ENCODE measurements at regions not wholly inside any gene's neighbourhood (a gene's known extent, or its start where the extent isn't known, plus 50 kb on each side); places are given as distances from the start of the nearest gene placed in this dataset.

GRCh38 chr11:71108013-71108865 lies 144.1 kb downstream of the SHANK2 start:
- Mint-ChIP-seq H3K36me3 (ENCODE audit: low read depth) (no peaks in the 10 kb centered on the region), H3K4me3 (no peak overlapping the region), H3K9me3 (no peaks in the 10 kb centered on the region), H3K27me3 (no peaks in the 10 kb centered on the region), H3K27ac (no peak overlapping the region), H3K4me1 (no peaks in the 10 kb centered on the region)
- ChIA-PET CTCF (no interaction called here), POLR2A (no interaction called here)
- DNase-seq = no peak

GRCh38 chr11:71106671-71107070 lies 145.7 kb downstream of the SHANK2 start:
- POLR2A ChIA-PET = no interaction called here
- DNase-seq = no peak
- Mint-ChIP-seq H3K27ac (no peak overlapping the region), H3K27me3 (no peaks in the 10 kb centered on the region), H3K4me3 (no peak overlapping the region), H3K9me3 (no peaks in the 10 kb centered on the region), H3K36me3 (ENCODE audit: low read depth) (no peaks in the 10 kb centered on the region), H3K4me1 (no peaks in the 10 kb centered on the region)
- CTCF ChIA-PET = no interaction called here

DNA sequence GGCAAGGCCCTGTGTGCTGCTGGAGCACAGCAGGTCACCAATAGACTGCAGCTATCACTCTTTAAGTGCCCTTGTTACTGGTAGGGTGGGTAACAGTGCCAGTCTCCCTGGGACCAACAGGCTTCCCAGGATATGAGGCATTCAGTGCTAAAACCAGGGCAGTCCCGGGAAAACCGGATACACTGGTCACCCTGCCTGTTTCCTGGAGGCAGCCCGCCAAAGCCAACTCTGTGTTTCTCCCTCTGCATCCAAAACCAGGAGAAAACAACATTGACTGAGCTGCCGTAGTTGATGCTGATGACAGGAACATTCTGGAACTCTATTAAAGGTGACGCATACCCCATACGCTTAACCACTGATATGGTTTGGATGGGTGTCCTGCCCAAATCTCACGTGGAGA lies 149.1 kb downstream of the SHANK2 start:
- Mint-ChIP-seq H3K36me3 (ENCODE audit: low read depth) (no peaks in the 10 kb centered on the region), H3K9me3 (no peaks in the 10 kb centered on the region), H3K4me3 (no peak overlapping the region), H3K4me1 (no peaks in the 10 kb centered on the region), H3K27ac (no peak overlapping the region), H3K27me3 (no peaks in the 10 kb centered on the region)
- ChIA-PET POLR2A (no interaction called here), CTCF (no interaction called here)
- DNase-seq = no peak

- Mint-ChIP-seq H3K4me1 (no peaks in the 10 kb centered on the region), H3K9me3 (no peaks in the 10 kb centered on the region), H3K27me3 (no peaks in the 10 kb centered on the region), H3K27ac (no peak overlapping the region), H3K4me3 (no peak overlapping the region), H3K36me3 (ENCODE audit: low read depth) (no peaks in the 10 kb centered on the region)
- ChIA-PET CTCF (no interaction called here), POLR2A (no interaction called here)
- no peak for DNase-seq
Observed at GRCh38 chr11:71102251-71102995, 150.0 kb downstream of the SHANK2 start.

- no peaks in the 10 kb centered on the region for H3K27me3 Mint-ChIP-seq
- no peaks in the 10 kb centered on the region for H3K9me3 Mint-ChIP-seq
- H3K36me3 Mint-ChIP-seq (ENCODE audit: low read depth) = no peaks in the 10 kb centered on the region
- no peaks in the 10 kb centered on the region for H3K4me1 Mint-ChIP-seq
- no peak overlapping the region for H3K4me3 Mint-ChIP-seq
- CTCF ChIA-PET = interaction anchor here (0.5 kb wide), 1 partner anchor 106 kb away, joined by 3 read pairs; no protein-coding TSS in a partner anchor
- DNase-seq = no peak
- POLR2A ChIA-PET = no interaction called here
- no peak overlapping the region for H3K27ac Mint-ChIP-seq
Observed at GRCh38 chr11:71101606-71102005, 150.8 kb downstream of the SHANK2 start.

DNA sequence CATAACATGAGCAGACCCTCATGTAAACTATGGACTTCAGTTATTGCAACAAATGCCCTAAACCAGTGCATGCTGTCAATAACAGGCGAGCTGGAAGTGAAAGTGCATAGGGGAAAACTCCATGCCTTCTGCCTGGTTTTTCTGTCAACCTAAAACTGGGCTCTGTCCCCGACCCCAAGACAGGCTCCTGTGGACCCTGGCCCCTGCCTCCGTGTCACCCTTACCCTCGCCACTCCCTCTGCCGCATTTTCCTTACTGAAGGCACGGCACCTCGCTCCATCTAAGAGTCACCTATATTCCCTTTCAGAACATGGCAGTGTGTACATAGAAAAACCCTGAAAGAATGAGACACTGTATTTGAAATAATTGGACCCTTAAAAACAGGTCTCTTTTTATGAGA lies 151.3 kb downstream of the SHANK2 start:
- ChIA-PET CTCF (interaction anchor here (0.5 kb wide), 1 partner anchor 107 kb away, joined by 3 read pairs; no protein-coding TSS in a partner anchor), POLR2A (no interaction called here)
- Mint-ChIP-seq H3K27me3 (no peaks in the 10 kb centered on the region), H3K4me1 (no peaks in the 10 kb centered on the region), H3K27ac (no peak overlapping the region), H3K4me3 (no peak overlapping the region), H3K36me3 (ENCODE audit: low read depth) (no peaks in the 10 kb centered on the region), H3K9me3 (no peaks in the 10 kb centered on the region)
- no peak for DNase-seq

DNA sequence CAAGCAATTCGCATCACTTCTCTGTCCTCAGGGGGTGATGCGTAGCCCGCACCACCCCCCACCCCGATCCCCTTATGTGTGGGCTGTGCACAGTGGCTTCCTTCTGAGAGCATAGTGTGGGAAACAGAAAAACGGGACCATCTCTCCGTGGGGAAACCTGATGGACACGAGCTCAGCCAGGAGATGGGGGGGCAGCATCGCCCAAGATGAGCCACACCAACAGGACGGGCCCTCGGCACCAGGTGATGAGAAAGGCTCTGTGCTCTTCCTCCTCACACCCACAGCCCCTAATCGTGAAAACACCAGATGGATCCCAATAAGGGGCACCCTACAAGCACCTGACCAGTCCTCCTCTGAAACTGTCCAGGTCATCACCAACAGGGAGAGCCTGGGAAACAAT lies 153.6 kb downstream of the SHANK2 start:
- Mint-ChIP-seq H3K9me3 (no peaks in the 10 kb centered on the region), H3K4me1 (no peaks in the 10 kb centered on the region)

GRCh38 chr11:71097506-71098240 lies 154.7 kb downstream of the SHANK2 start:
- no peaks in the 10 kb centered on the region for H3K27me3 Mint-ChIP-seq

More for the DNA sequence above, 153.6 kb downstream of the SHANK2 start:
- DNase-seq = no peak
- ChIA-PET CTCF (no interaction called here), POLR2A (no interaction called here)
- no peak overlapping the region for H3K27ac Mint-ChIP-seq
- no peaks in the 10 kb centered on the region for H3K27me3 Mint-ChIP-seq
- no peaks in the 10 kb centered on the region for H3K36me3 Mint-ChIP-seq (ENCODE audit: low read depth)
- H3K4me3 Mint-ChIP-seq = no peak overlapping the region

DNA sequence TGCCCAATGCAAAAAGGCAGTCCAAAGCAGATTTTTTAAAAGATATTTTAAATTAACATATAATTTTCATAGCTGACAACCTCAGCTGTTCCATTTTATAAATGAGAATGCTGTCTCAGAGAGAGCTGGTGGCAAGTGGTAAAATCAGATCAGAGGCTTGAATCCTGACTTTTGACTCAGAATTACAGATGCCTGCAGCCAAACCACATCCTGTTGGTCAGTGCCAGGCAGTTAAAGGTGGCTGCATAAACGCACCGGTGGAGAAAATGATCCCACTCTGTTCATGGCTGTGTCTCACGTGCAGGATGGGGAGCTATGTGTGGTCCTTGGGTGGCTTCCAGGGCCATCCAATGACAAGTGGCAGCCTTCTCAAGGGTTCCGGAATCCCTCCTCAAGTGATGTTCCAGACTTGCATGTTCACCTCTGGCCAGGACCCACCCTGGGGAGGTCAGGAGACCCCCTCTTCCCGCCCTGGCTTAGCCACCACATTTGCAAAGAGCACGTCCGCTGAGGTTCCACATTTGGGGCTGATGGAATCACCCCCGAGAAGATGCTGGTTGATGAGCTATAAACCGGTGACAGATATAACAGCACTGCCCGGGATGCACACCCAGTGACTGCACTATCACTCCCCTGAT lies 155.5 kb downstream of the SHANK2 start:
- ChIA-PET POLR2A (no interaction called here), CTCF (no interaction called here)
- Mint-ChIP-seq H3K27ac (no peak overlapping the region), H3K4me3 (no peak overlapping the region), H3K4me1 (no peaks in the 10 kb centered on the region), H3K36me3 (ENCODE audit: low read depth) (no peaks in the 10 kb centered on the region), H3K27me3 (no peaks in the 10 kb centered on the region), H3K9me3 (no peaks in the 10 kb centered on the region)
- no peak for DNase-seq

More at GRCh38 chr11:71097506-71098240, 154.7 kb downstream of the SHANK2 start:
- ChIA-PET CTCF (no interaction called here), POLR2A (no interaction called here)
- H3K36me3 Mint-ChIP-seq (ENCODE audit: low read depth) = no peaks in the 10 kb centered on the region
- no peak for DNase-seq
- no peak overlapping the region for H3K4me3 Mint-ChIP-seq
- H3K27ac Mint-ChIP-seq = no peak overlapping the region
- no peaks in the 10 kb centered on the region for H3K4me1 Mint-ChIP-seq
- no peaks in the 10 kb centered on the region for H3K9me3 Mint-ChIP-seq

- POLR2A ChIA-PET = no interaction called here
- Mint-ChIP-seq H3K9me3 (no peaks in the 10 kb centered on the region), H3K4me1 (no peaks in the 10 kb centered on the region), H3K4me3 (no peak overlapping the region), H3K27me3 (no peaks in the 10 kb centered on the region), H3K27ac (no peak overlapping the region), H3K36me3 (ENCODE audit: low read depth) (no peaks in the 10 kb centered on the region)
- CTCF ChIA-PET = no interaction called here
- DNase-seq = no peak
Observed at GRCh38 chr11:71095294-71095850, 157.0 kb downstream of the SHANK2 start.

DNA sequence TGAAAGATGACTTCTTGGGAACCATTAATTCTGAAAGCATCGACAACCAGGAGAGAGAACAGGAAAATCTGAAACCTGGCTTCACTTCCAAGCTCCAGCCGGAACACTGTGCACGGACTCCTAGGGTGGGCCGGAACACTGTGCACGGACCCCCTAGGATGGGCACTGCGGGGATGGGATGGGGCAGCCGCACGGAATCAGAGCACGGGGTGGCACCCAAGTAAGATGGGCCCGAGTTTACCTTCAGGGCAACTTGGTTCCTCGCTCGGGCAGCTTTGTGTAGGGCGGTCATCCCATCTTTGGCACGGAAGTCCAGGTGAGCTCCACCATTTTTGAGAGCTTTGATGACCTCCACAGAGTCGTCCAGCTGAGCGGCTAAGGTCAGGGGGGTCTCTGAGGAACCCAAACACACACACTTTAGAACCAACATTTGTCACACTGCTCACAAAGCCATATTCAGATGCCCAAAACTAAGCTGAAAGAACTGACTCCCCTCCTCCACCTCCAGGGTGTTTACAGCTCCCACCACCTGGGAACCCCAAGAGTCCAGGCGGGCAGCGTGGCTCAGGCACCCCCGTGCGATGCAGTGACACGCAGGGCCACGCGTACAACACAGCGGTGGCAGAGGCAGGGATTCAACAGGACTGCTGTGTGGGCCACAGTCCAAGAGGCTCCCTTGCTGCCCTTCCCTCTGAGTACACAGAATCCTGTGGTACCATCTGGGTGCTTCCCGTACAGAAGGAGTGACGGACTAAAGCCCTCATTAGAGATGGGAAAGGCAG lies 157.9 kb downstream of the SHANK2 start:
- peaks cover 2% of the 10 kb centered on the region for H3K27me3 Mint-ChIP-seq
- no peaks in the 10 kb centered on the region for H3K9me3 Mint-ChIP-seq
- no peak for DNase-seq
- POLR2A ChIA-PET = no interaction called here
- H3K36me3 Mint-ChIP-seq (ENCODE audit: low read depth) = no peaks in the 10 kb centered on the region
- no peaks in the 10 kb centered on the region for H3K4me1 Mint-ChIP-seq
- CTCF ChIA-PET = interaction anchor here (0.6 kb wide), 1 partner anchor 1120 kb away, joined by 7 read pairs; no protein-coding TSS in a partner anchor
- no peak overlapping the region for H3K27ac Mint-ChIP-seq
- no peak overlapping the region for H3K4me3 Mint-ChIP-seq

- ChIA-PET CTCF (interaction anchor here (0.6 kb wide), 1 partner anchor 1119 kb away, joined by 7 read pairs; no protein-coding TSS in a partner anchor), POLR2A (no interaction called here)
- no peak for DNase-seq
- no peaks in the 10 kb centered on the region for H3K4me1 Mint-ChIP-seq
- no peak overlapping the region for H3K27ac Mint-ChIP-seq
- H3K4me3 Mint-ChIP-seq = no peak overlapping the region
- peaks cover 3% of the 10 kb centered on the region for H3K27me3 Mint-ChIP-seq
- H3K36me3 Mint-ChIP-seq (ENCODE audit: low read depth) = no peaks in the 10 kb centered on the region
- H3K9me3 Mint-ChIP-seq = no peaks in the 10 kb centered on the region
Observed at GRCh38 chr11:71093783-71094182, 158.6 kb downstream of the SHANK2 start.
